GM21381 (cell line): ENCODE measurements at regions not wholly inside any gene's neighbourhood (a gene's known extent, or its start where the extent isn't known, plus 50 kb on each side); places are given as distances from the start of the nearest gene placed in this dataset.

ENCODE experiments used
- ATAC-seq: cut with Tn5 transposase; IDR thresholded peaks from one replicate; pipeline ENCODE4 v1.9.1; 2021; ENCODE audit warnings: mild to moderate bottlenecking, moderate library complexity; ENCODE audit not compliant: unreplicated experiment

DNA sequence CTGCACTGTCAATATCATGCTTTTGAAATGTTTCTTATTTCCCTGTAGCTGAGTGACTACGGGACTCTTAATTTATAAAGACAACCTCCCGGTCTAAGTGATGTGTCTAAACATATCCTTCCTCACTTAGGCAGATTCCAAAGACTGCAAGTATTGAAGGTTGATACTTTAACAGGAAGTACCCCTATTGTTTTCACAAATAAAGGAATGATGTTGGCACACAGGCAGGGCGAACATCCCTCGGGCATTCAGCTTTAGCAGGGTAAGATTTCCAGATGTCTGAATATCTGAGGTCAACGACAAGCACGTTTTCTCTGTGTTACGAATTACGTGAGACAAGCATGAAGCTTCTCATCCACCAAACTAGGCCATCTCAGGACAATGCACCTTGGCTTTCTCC is 638.0 kb upstream of the FRG1 start:
- no peak for ATAC-seq

DNA sequence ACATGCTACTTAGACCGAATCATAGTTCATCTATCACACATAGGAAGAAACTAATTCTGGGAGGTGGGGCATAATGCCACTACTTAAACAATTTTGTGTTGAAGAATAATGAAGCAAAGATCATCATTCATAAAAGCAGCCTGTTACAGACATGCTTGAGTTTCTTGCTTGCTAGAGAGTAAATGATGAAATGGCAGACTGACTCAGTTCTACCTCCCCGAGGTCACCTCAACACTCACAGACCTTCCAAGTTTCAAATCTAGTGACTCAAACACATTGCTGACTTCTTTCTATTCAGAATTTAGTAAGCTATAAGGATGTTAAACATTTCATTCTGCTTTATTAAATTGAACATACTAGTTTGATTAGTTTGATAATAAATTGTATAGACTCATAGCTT is 636.5 kb upstream of the FRG1 start:
- ATAC-seq = no peak

DNA sequence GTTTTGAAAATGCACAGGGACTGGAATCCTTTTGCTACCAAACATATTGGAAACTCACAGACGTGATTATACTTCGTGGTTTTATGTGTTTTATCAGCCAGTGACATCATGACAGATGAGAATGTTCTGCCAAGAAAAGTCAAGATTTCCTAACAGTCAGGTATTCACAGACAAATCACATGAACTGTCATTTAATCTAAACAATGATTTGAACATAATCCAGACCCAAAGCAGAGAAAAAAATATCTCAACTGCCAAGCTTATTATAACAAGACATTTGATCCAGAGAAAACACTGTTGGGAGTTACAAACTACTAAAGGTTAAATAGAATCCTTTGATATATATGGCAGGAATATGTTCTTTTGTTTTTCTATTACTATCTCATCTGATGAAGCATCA is 635.9 kb upstream of the FRG1 start:
- no peak for ATAC-seq

DNA sequence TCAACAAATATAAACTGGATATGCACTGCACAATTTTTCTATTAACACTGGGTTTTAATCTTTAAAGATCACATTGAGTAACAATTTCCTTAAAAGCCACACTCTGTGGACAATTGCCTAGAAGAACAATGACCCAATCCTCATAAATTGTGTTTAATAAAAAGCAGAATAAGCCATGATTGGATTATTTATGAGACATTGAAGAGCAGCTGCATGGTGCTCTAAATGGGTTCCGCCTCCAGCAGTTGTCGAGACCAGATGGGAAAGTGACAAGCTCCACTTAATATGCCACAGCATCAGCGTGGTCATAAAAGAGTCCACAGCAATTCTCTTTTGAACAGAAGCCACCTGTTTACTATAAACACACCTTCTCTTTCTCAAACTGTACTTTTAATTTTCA is 635.2 kb upstream of the FRG1 start:
- ATAC-seq = no peak

DNA sequence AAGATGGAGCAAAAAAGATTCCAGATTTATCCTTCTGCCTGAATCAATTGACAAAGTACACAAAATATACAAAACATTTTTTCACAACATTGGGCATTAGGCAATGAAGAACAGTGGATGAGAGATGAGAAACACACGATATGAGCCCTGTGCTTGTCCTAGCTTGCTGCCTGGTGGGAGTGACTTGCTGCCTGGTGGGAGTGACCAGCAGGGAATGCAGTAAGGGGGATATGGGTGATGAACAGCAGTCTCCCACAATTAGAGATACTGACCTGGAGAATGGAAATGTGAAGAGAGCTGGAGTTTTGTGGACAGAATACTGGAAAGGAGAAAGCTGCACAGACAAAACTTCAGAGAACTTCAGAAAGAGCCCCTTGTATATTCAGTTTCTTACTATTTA is 629.4 kb upstream of the FRG1 start:
- ATAC-seq = no peak

DNA sequence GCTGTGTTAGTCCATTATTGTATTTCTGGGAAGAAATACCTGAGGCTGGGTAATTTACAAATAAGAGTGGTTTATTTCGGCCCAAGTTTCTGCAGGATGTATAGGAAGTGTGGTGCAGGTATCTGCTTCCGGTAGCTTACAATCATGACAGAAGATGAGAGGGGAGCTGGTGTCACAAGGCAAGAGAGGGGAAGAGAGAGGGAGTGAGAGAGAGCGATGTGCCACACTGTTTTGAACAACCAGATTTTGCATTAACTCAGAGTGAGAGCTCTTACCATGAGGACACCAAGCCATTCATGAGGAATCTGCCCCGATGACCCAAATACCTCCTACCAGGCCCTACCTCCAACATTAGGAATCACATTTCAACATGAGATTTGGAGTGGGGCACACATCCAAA is 627.6 kb upstream of the FRG1 start:
- no peak for ATAC-seq

DNA sequence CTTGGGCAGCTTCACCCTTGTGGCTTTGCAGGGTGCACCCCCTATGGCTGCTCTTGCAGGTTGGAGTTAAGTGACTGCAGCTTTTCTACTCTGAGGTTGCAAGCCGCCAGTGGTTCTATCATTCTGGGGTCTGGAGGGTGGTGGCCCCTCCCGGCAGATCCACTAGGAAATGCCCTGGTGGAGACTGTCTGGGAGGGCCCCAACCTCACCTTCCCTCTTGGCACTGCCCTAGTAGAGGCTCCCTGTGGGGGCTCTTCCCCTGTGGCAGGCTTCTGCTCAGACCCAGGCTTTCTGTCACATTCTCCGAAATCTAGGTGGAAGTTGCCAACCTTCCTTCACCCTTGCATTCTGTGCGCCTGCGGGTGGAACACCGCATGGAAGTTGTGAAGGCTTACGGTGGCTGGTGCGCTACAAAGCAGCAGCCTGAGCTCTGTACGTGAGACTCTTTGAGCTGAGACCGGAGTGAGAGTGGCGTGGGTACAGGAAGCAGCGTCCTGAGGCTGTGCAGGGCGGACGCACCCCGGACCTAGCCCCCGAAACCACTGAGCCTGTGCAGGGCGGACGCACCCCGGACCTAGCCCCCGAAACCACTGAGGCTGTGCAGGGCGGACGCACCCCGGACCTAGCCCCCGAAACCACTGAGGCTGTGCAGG is 626.7 kb upstream of the FRG1 start:
- no peak for ATAC-seq

DNA sequence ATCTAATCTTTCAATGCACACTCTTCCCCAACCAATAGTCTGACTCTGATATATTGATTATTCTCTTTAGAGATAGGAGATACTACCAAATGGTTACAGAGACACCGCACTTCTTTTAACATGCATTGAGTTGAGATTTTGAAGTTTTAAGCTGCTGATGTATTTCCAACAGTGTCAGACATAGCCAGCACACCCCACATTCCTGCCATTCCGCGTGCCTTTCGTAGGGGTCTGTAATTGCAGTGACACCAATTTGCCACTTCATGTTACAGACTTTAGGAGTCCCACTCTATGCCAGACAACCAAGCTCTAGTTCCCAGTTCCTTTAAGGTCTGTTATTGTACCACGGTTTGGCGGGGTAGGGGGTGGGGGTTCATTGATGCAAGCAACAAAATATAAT is 618.2 kb upstream of the FRG1 start:
- no peak for ATAC-seq

DNA sequence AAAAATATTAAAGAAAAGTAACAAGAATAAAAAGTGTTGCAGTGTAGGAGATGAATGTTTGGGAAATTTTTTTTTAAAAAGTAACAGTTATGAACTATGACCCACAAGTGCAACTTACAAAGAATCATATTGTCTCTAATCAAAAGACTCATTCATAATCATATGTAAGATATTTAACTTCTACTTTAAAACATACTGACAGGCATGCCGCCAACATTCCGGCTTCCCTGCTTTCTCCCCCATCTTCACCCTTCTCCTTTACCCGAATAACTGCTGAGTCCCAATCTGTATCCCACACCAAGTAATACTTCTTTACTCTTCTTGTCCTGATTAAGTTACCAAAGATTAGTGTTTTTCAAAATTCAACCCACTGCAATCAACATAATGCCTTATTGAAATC is 598.8 kb upstream of the FRG1 start:
- ATAC-seq = no peak

DNA sequence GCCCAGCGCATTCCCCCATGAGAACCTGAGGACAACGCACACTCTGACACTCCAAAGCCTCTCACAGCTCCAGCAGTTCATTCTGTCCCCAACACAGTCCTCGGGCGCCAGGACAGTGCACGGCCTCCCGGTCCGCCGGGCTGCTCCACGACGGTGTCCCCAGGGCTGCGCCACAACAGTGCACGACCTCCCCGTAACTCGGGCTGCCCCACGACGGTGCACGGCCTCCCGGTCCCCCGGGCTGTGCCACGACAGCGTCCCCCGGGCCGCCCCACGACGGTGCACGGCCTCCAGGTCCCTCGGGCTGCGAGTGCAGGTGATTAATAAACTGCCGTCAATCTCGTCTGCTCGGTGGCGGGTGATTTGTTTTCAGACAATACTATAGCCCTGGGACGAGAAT is 585.1 kb upstream of the FRG1 start:
- ATAC-seq = no peak

DNA sequence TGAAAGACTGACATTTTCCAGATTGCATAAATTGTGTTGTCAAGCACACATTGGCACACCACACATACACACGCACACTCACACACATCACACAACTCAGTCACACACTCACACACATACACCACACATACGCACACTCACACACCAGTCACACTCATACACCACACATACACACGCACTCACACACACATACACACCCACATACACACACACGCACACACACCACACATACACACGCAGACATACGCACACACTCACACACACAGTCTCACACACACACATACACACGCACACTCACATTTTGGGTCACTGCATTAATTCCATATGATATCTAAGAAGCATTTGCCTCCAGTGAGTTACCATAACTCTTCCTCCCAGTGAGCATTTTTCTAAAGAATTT is 578.3 kb upstream of the FRG1 start:
- no peak for ATAC-seq

DNA sequence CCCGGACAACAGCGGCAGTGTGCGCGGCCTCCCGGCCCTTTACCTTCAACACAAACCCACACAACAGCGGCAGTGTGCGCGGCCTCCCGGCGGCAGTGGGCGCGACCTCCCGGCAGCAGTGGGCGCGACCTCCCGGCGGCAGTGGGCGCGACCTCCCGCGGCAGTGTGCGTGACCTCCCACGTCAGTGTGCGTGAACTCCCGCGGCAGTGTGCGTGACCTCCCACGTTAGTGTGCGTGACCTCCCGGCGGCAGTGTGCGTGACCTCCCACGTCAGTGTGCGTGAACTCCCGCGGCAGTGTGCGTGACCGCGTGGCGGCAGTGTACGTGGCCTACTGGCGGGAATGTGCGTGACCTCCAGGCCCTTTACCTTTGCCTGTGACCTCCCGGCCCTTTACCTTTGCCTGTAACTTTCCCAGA is 576.6 kb upstream of the FRG1 start:
- no peak for ATAC-seq

DNA sequence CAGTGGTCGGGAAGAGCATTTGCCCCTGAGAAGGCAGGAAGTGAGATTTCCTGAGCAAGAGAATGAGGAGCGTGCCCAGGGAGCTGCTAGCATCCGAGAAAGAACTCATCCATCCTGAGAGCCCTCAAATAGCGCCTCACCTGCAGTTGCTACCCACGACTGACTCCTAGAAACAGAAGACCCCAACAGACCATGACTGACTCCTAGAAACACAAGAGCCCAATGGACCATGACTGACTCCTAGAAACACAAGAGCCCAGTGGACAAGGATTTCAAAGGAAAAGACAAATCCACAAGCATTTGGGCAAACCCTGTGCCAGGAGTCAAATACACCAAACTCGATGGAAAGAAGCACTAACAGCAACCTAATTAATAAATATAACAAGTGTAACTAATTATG is 575.2 kb upstream of the FRG1 start:
- ATAC-seq = no peak

DNA sequence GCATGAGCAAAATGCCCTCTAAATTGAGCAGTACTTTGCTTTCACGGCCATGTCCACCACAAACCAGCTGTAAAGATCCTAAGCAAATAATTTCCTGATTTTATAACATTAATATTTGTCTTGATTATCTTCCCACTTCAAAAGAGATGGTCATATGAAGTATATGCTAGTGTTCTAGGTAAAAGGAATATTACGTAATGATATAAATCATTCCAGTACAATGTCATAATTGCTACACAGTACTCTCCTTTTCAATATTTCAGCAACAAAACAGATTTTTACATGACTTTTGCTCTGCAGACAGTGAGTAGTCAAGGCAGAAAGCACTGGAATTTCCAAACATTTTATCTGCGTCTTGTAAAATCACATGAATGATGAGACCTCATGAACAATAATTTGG is 572.8 kb upstream of the FRG1 start:
- no peak for ATAC-seq

DNA sequence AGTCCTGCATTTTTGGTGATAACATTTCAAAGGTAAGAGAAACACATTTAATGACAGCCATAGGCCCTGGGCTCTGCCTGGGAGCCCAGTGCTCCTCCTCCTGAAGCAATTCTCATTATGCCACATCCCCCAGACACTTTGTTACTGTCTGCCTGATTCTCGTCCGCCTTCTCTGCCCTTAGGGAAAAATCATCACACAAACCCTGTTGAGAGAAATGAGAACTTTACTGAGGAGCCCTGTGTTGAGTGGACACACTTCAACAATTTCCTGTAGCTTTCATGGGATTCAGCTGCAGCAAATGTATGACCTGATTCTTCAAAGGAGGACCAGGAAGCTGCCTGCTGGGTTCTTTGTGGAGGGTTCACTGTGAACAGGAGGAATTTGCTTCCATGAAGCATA is 566.5 kb upstream of the FRG1 start:
- no peak for ATAC-seq

DNA sequence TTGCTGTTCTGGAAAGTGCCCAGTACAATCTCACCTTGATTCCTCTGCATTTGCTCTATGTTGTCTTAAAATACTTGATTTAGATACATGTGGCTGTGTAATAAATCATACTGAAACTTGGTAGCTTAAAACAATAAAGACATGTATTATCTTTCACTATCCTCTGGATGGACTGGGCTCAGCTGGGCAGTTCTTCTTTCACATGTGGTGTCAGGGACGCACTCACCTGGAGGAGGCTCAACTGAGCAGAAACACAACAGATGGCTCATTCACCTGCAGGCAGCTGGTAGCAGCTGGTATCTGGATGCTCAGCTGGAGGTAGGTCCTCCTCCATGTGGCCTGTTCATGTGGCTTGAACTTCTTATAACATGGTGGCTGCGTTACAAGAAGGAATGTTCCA is 563.8 kb upstream of the FRG1 start:
- ATAC-seq = no peak

DNA sequence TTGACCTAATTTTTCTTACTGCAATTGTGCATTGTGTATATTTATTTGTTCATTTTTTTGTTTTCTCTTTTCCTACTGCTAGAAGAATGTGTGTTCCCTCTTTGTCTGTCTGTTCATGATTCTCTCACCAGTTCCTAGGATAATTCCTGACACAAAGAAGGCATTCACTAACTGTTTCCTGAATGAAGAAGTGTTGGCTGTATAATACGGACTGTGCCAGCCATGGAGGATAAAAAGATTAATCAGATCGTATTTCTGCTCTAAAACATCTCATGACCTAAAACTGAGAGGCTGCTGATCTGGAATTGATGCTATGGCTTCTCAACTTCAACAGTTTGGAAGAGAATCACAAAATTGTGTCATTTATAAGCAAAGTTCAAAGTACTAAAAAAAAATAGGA is 563.1 kb upstream of the FRG1 start:
- no peak for ATAC-seq

DNA sequence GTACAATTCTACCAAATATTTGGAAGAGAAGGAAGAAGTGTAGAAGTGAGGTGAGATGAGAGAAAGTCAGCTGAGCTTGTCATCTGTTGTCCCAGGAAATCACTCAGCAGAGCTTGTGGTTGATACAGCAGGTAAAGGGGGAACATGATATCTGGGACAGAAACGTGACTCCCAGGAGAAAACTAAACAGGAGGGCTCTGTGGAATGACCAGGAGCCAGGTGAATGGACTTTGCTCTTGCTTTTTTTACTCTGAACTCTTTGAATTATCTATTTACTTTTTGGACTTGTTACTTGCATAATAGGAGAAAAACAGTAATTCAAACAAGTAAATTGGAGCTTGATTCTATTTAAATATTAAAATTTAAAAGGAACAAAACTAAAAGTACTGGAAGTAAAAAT is 555.6 kb upstream of the FRG1 start:
- ATAC-seq = no peak

DNA sequence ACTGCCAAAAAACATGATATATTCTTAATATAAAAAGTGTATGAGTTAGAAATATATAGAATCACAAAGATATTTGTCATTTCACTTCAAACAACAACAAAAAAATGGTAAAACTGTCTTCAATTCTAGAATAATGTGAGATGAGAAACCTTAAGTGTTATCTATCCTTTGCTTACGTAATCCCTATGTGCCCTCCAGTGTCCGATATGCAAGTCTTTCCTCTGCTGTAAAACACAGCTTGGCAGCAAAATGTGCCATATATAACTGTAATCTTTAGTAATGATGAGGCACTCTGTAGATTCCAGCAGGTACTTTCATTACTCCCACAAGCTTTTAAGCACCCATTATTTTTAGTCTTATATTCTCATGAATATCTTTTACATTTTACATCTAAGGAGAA is 555.1 kb upstream of the FRG1 start:
- no peak for ATAC-seq

DNA sequence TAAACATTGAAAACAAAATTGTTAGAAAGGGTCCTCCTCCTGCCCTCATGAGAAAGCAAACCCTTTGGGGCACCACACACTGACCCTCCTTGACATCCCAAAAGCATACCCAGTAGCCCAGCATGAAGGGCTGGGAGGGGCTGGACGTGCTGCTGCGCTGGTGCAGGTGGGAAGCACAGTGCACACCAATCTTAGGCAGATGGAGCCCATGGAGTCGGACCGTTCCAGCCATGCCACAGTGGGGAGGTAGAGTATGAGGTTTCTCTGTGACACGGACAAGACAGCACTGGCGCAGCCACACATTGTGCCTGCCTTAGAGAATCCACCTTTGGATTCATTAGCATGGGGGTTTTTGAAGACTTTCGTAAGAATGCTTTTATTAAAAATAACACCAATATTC is 544.2 kb upstream of the FRG1 start:
- no peak for ATAC-seq

DNA sequence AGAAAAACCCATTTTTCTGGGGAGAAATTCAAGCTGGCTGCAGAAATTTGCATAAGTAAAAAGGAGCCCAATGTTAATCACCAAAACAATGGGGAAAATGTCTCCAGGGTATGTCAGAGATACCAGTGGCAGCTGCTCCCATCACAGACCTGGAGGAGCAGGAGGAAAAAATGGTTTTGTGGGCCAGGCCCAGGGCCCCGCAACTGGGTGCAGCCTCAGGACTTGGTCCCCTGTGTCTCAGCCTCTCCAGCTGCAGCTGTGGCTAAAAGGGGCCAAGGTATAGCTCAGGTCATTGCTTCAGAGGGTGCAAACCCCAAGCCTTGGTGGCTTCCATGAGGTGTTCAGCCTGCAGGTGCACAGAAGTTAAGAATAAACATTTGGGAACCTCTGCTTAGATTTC is 536.4 kb upstream of the FRG1 start:
- ATAC-seq = no peak

DNA sequence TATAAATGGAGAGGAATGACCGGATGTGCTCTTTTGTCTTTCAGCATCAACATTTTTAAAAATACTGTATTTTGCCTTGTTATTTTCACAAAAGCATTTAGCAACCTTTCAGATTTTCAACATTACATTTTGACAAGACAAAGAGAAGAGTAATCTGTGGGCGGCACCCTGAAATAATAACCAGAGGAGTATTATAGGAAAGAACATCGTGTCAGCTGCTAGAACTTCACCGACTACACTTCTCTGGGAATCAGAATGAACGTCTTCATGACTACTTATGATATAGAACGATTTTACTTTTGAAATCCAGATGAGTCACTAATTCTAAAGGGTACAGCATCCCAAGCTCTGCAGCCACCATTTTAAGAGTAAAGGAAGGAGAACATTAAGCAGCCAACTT is 531.5 kb upstream of the FRG1 start:
- ATAC-seq = no peak

DNA sequence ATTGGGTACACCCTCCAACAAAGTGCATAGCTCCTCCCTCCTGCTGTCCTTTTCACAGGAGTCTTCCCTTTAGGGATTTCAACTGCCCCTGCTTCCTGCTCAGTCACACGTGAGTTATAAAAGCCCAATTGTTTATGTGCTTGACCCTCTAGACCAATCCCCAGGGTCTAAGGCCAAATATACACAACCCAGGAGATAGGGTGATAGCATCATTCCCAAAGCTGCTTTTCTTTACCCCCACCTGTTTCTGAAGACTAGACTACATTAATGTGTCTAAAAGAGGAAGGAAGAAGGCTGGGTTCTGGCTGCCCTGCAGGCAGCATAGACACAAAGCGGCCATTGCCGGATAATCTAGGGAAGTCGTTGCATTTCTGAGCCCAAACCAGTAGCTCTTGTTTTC is 526.7 kb upstream of the FRG1 start:
- ATAC-seq = no peak

DNA sequence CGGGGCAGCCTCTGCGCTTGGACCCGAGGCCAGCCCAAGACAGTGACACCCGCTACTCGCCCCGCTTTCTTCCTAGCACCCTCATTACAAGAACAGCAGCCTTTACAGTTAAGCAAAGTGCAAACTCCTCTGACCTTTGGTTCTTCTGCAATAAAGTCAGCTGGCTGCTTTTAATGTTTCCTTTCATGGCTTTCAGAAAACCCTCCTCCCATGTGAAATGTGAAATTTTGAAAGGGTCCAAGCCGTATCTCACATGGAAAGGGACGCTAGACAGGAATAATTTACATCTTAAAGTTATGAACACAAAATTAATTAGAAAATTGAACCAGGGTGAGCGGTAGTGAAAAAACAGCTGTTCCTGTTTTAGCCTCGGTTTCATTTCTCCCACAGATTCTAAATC is 520.1 kb upstream of the FRG1 start:
- no peak for ATAC-seq
